ENCODE measurements at regions not wholly inside any gene's neighbourhood (a gene's known extent, or its start where the extent isn't known, plus 50 kb on each side); places are given as distances from the start of the nearest gene placed in this dataset.

DNA sequence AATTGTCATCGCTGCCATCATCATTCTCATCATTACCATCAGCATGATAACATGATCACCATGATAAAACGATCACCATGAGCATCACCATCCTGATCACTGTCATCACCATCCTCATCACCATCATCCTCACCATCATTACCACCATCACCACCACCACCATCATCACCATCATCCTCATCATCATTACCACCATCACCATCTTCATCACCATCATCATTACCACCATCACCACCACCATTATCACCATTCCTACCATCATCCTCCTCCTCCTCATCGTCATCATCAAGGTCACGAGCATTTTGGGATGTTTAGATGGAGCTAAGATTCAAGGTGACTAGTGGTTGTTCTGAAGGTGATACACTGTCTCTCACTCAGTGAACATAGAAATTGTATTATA is 221.0 kb downstream of the FOXL1 start:
- Histone ChIP-seq H3K4me1 (ENCODE audit: control insufficient read depth, insufficient read depth, low read length) (no peaks in the 10 kb centered on the region), H3K9ac (ENCODE audit: extremely low read depth, low read length, poor library complexity, severe bottlenecking) (no peak overlapping the region), H3K4me3 (ENCODE audit: low read length) (no peak overlapping the region), H3K36me3 (ENCODE audit: control insufficient read depth, insufficient read depth, low read length) (no peaks in the 10 kb centered on the region), H3K27me3 (ENCODE audit: control insufficient read depth, insufficient read depth, low read length, poor library complexity, severe bottlenecking) (peaks cover 6% of the 10 kb centered on the region), H3K9me3 (ENCODE audit: control insufficient read depth, low read length) (no peaks in the 10 kb centered on the region), H3K27ac (ENCODE audit: low read depth, low read length) (no peak overlapping the region)
- H3K36me3 Mint-ChIP-seq (ENCODE audit: low read depth), result no peaks in the 10 kb centered on the region
- no peak overlapping the region for H3K4me3 Mint-ChIP-seq
- no peaks in the 10 kb centered on the region for H3K9me3 Mint-ChIP-seq
- H3K4me1 Mint-ChIP-seq, result peaks cover 13% of the 10 kb centered on the region
- TF ChIP-seq CTCF (conservative IDR thresholded peaks at IDR 0.05), result no peak
- H3K27ac Mint-ChIP-seq, result no peak overlapping the region
- DNase-seq, result no peak
- WGBS, 2 experiments (ENCODE audit: insufficient coverage in 1 of 2, insufficient read length in 1 of 2), result 71 to 93% methylated on average over 2 of the region's 4 CpGs
- H3K27me3 Mint-ChIP-seq (ENCODE audit: insufficient read depth), result peaks cover 36% of the 10 kb centered on the region

DNA sequence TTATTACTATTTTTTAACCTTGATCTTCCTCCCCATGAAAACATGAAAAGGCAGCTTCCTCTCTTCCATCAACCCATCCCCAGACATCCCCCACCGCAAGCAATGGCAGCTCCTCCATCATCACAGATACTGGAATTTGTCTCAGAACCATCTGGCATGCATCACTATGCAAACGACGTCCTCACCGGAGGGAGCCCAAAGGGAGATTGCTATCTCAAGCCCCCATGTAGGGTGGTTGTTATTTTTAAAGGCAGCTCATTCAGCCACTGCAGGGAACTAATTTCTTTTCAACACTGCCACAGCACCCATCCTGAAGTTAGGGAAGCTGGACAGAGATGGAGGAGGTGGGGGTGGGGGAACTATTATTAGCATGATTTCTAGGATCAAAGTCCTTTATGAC is 222.5 kb downstream of the FOXL1 start:
- H3K4me3 ChIP-seq (ENCODE audit: low read length), result no peak overlapping the region
- Mint-ChIP-seq H3K9me3 (no peaks in the 10 kb centered on the region), H3K36me3 (ENCODE audit: low read depth) (no peaks in the 10 kb centered on the region), H3K27me3 (ENCODE audit: insufficient read depth) (peaks cover 33% of the 10 kb centered on the region), H3K4me3 (no peak overlapping the region), H3K27ac (no peak overlapping the region), H3K4me1 (peaks cover 10% of the 10 kb centered on the region)
- 17% methylated on average over 4 of the region's 4 CpGs; no CpG with 5 or more reads in 1 of the 2 experiments for WGBS, 2 experiments (ENCODE audit: insufficient coverage in 1 of 2, insufficient read length in 1 of 2)
- no peak overlapping the region for H3K27ac ChIP-seq (ENCODE audit: low read depth, low read length)
- peaks cover 6% of the 10 kb centered on the region for H3K27me3 ChIP-seq (ENCODE audit: control insufficient read depth, insufficient read depth, low read length, poor library complexity, severe bottlenecking)
- H3K36me3 ChIP-seq (ENCODE audit: control insufficient read depth, insufficient read depth, low read length), result no peaks in the 10 kb centered on the region
- no peak overlapping the region for H3K9ac ChIP-seq (ENCODE audit: extremely low read depth, low read length, poor library complexity, severe bottlenecking)
- H3K9me3 ChIP-seq (ENCODE audit: control insufficient read depth, low read length), result no peaks in the 10 kb centered on the region
- H3K4me1 ChIP-seq (ENCODE audit: control insufficient read depth, insufficient read depth, low read length), result no peaks in the 10 kb centered on the region
- peak; percentile 67 for DNase-seq
- no peak for TF ChIP-seq CTCF (conservative IDR thresholded peaks at IDR 0.05)

- no peaks in the 10 kb centered on the region for H3K9me3 ChIP-seq (ENCODE audit: control insufficient read depth, low read length)
- no peak overlapping the region for H3K27ac ChIP-seq (ENCODE audit: low read depth, low read length)
- Mint-ChIP-seq H3K27me3 (ENCODE audit: insufficient read depth) (peaks cover 33% of the 10 kb centered on the region), H3K9me3 (no peaks in the 10 kb centered on the region), H3K36me3 (ENCODE audit: low read depth) (no peaks in the 10 kb centered on the region), H3K4me3 (no peak overlapping the region), H3K27ac (no peak overlapping the region), H3K4me1 (peaks cover 18% of the 10 kb centered on the region)
- no peak overlapping the region for H3K9ac ChIP-seq (ENCODE audit: extremely low read depth, low read length, poor library complexity, severe bottlenecking)
- 91 to 97% methylated on average over 2 of the region's 2 CpGs for WGBS, 2 experiments (ENCODE audit: insufficient coverage in 1 of 2, insufficient read length in 1 of 2)
- no peak overlapping the region for H3K4me3 ChIP-seq (ENCODE audit: low read length)
- H3K27me3 ChIP-seq (ENCODE audit: control insufficient read depth, insufficient read depth, low read length, poor library complexity, severe bottlenecking), result peaks cover 6% of the 10 kb centered on the region
- no peaks in the 10 kb centered on the region for H3K4me1 ChIP-seq (ENCODE audit: control insufficient read depth, insufficient read depth, low read length)
- no peak for DNase-seq
- no peak for TF ChIP-seq CTCF (conservative IDR thresholded peaks at IDR 0.05)
- H3K36me3 ChIP-seq (ENCODE audit: control insufficient read depth, insufficient read depth, low read length), result no peaks in the 10 kb centered on the region
These were observed 223.7 kb downstream of the FOXL1 start for GRCh38 chr16:86802013-86802412.

Measured in endodermal cell (in vitro differentiated cells).